Adipocyte (in vitro differentiated cells): ENCODE measurements at regions not wholly inside any gene's neighbourhood (a gene's known extent, or its start where the extent isn't known, plus 50 kb on each side); places are given as distances from the start of the nearest gene placed in this dataset.

ENCODE experiments used
- DNase-seq: peaks from one replicate; pipeline ENCODE4 v3.0.0-alpha.2; 2015; ENCODE audit warnings: low read depth
- H3K27me3 ChIP-seq: replicated peaks from 2 replicates; pipeline ENCODE4 v1.7.0; 2013; ENCODE audit warnings: mild to moderate bottlenecking, low read length, moderate library complexity; ENCODE audit not compliant: control insufficient read depth, insufficient read depth
- H3K36me3 ChIP-seq: 2 replicates; pipeline ENCODE4 v1.7.0; 2013; ENCODE audit warnings: low read length, mild to moderate bottlenecking, moderate library complexity; ENCODE audit not compliant: control insufficient read depth, insufficient read depth, severe bottlenecking
- H3K4me1 ChIP-seq: 2 replicates; pipeline ENCODE4 v1.7.0; 2013; ENCODE audit warnings: mild to moderate bottlenecking, low read length, moderate library complexity; ENCODE audit not compliant: control insufficient read depth, insufficient read depth
- H3K4me3 ChIP-seq: 2 replicates; pipeline ENCODE4 v1.7.0; 2013; ENCODE audit warnings: mild to moderate bottlenecking, low read length, moderate library complexity
- H3K9ac ChIP-seq: 2 replicates; pipeline ENCODE4 v1.7.0; 2013; ENCODE audit warnings: mild to moderate bottlenecking, low read length, moderate library complexity
- H3K9me3 ChIP-seq: 2 replicates; pipeline ENCODE4 v1.7.0; 2013; ENCODE audit warnings: mild to moderate bottlenecking, low read length, moderate library complexity; ENCODE audit not compliant: control insufficient read depth

GRCh38 chr11:114811971-114812370, 133.6 kb downstream of the NXPE2 start:
- no peak for DNase-seq
- Histone ChIP-seq H3K27me3 (peaks cover 3% of the 10 kb centered on the region), H3K4me1 (no peaks in the 10 kb centered on the region), H3K4me3 (no peak overlapping the region), H3K9ac (no peak overlapping the region), H3K9me3 (no peaks in the 10 kb centered on the region), H3K36me3 (no peaks in the 10 kb centered on the region)

- Histone ChIP-seq H3K9ac (no peak overlapping the region), H3K4me1 (no peaks in the 10 kb centered on the region), H3K27me3 (peaks cover 10% of the 10 kb centered on the region), H3K9me3 (no peaks in the 10 kb centered on the region), H3K4me3 (no peak overlapping the region), H3K36me3 (no peaks in the 10 kb centered on the region)
- no peak for DNase-seq
Observed at GRCh38 chr11:114812733-114813132, 134.4 kb downstream of the NXPE2 start.

GRCh38 chr11:114813189-114813718, 134.9 kb downstream of the NXPE2 start:
- Histone ChIP-seq H3K4me3 (no peak overlapping the region), H3K9me3 (no peaks in the 10 kb centered on the region), H3K36me3 (no peaks in the 10 kb centered on the region), H3K4me1 (no peaks in the 10 kb centered on the region), H3K9ac (no peak overlapping the region), H3K27me3 (peaks cover 13% of the 10 kb centered on the region)
- DNase-seq, result no peak

GRCh38 chr11:114815176-114815575, 136.8 kb downstream of the NXPE2 start:
- Histone ChIP-seq H3K4me1 (no peaks in the 10 kb centered on the region), H3K36me3 (no peaks in the 10 kb centered on the region), H3K9ac (no peak overlapping the region), H3K9me3 (no peaks in the 10 kb centered on the region), H3K27me3 (peaks cover 25% of the 10 kb centered on the region), H3K4me3 (no peak overlapping the region)
- no peak for DNase-seq

GRCh38 chr11:114815761-114816160, 137.4 kb downstream of the NXPE2 start:
- Histone ChIP-seq H3K9me3 (no peaks in the 10 kb centered on the region), H3K4me3 (no peak overlapping the region), H3K9ac (no peak overlapping the region), H3K36me3 (no peaks in the 10 kb centered on the region), H3K27me3 (peaks cover 25% of the 10 kb centered on the region), H3K4me1 (no peaks in the 10 kb centered on the region)
- DNase-seq, result no peak

GRCh38 chr11:114816791-114817190, 138.5 kb downstream of the NXPE2 start:
- H3K27me3 ChIP-seq, result peaks cover 25% of the 10 kb centered on the region
- DNase-seq, result no peak
- no peak overlapping the region for H3K4me3 ChIP-seq
- H3K9ac ChIP-seq, result no peak overlapping the region
- H3K9me3 ChIP-seq, result no peaks in the 10 kb centered on the region
- no peaks in the 10 kb centered on the region for H3K36me3 ChIP-seq
- no peaks in the 10 kb centered on the region for H3K4me1 ChIP-seq

- Histone ChIP-seq H3K36me3 (no peaks in the 10 kb centered on the region), H3K4me1 (no peaks in the 10 kb centered on the region), H3K27me3 (peaks cover 25% of the 10 kb centered on the region), H3K4me3 (no peak overlapping the region), H3K9ac (no peak overlapping the region), H3K9me3 (no peaks in the 10 kb centered on the region)
- no peak for DNase-seq
Observed at GRCh38 chr11:114818382-114818781, 140.1 kb downstream of the NXPE2 start.

GRCh38 chr11:114819028-114819427, 140.7 kb downstream of the NXPE2 start:
- DNase-seq, result no peak
- H3K27me3 ChIP-seq, result peaks cover 25% of the 10 kb centered on the region

GRCh38 chr11:114820621-114821020, 142.3 kb downstream of the NXPE2 start:
- Histone ChIP-seq H3K9me3 (peaks cover 4% of the 10 kb centered on the region), H3K27me3 (peaks cover 25% of the 10 kb centered on the region), H3K4me3 (no peak overlapping the region), H3K36me3 (no peaks in the 10 kb centered on the region), H3K9ac (no peak overlapping the region), H3K4me1 (no peaks in the 10 kb centered on the region)
- no peak for DNase-seq

More at GRCh38 chr11:114819028-114819427, 140.7 kb downstream of the NXPE2 start:
- H3K4me1 ChIP-seq, result no peaks in the 10 kb centered on the region
- H3K9ac ChIP-seq, result no peak overlapping the region
- no peak overlapping the region for H3K4me3 ChIP-seq
- H3K36me3 ChIP-seq, result no peaks in the 10 kb centered on the region
- peaks cover 1% of the 10 kb centered on the region for H3K9me3 ChIP-seq

GRCh38 chr11:114821621-114822412, 143.5 kb downstream of the NXPE2 start:
- Histone ChIP-seq H3K27me3 (peaks cover 24% of the 10 kb centered on the region), H3K9ac (no peak overlapping the region), H3K4me3 (no peak overlapping the region), H3K4me1 (no peaks in the 10 kb centered on the region), H3K9me3 (peaks cover 4% of the 10 kb centered on the region), H3K36me3 (no peaks in the 10 kb centered on the region)
- DNase-seq, result no peak

- Histone ChIP-seq H3K4me1 (no peaks in the 10 kb centered on the region), H3K36me3 (no peaks in the 10 kb centered on the region), H3K9me3 (peaks cover 4% of the 10 kb centered on the region), H3K9ac (no peak overlapping the region), H3K27me3 (no peaks in the 10 kb centered on the region), H3K4me3 (no peak overlapping the region)
- DNase-seq, result no peak
Observed at GRCh38 chr11:114826910-114827442, 148.6 kb downstream of the NXPE2 start.
